Neural cell (in vitro differentiated cells): ENCODE measurements at regions not wholly inside any gene's neighbourhood (a gene's known extent, or its start where the extent isn't known, plus 50 kb on each side); places are given as distances from the start of the nearest gene placed in this dataset.

Experiments
- H2AFZ ChIP-seq: fragments of 200-600, 300-800 bp; sonication (generic), shearing (Covaris generic); 2 replicates; pipeline ENCODE4 v1.6.0; 2014; ENCODE audit warnings: low read depth, mild to moderate bottlenecking, antibody characterized with exemption, low read length, moderate library complexity
- H3F3A ChIP-seq: fragments of 200-600 bp; shearing (Covaris generic); 2 replicates; pipeline ENCODE4 v1.6.1; 2016; ENCODE audit warnings: mild to moderate bottlenecking, moderate library complexity, mixed read lengths, antibody characterized with exemption, low read length; ENCODE audit not compliant: insufficient read depth, poor library complexity, severe bottlenecking
- H3K27ac ChIP-seq: fragments of 200-600, 300-800 bp; sonication (generic), shearing (Covaris generic); 2 replicates; pipeline ENCODE4 v1.5.1; 2014; ENCODE audit warnings: mild to moderate bottlenecking, low read length, moderate library complexity
- H3K27me3 ChIP-seq: fragments of 300-800, 200-600 bp; sonication (generic), shearing (Covaris generic); 2 replicates; pipeline ENCODE4 v1.6.0; 2014; ENCODE audit warnings: mild to moderate bottlenecking, low read depth, low read length, moderate library complexity; ENCODE audit not compliant: insufficient read depth
- H3K36me3 ChIP-seq: fragments of 300-800, 200-600 bp; sonication (generic), shearing (Covaris generic); 2 replicates; pipeline ENCODE4 v1.5.1; 2014; ENCODE audit warnings: mild to moderate bottlenecking, antibody characterized with exemption, low read length, moderate library complexity; ENCODE audit not compliant: insufficient read depth
- H3K4me2 ChIP-seq: fragments of 300-800, 200-600 bp; sonication (generic), shearing (Covaris generic); 2 replicates; pipeline ENCODE4 v1.6.0; 2014; ENCODE audit warnings: mild to moderate bottlenecking, low read length
- H3K4me3 ChIP-seq: fragments of 300-800, 200-600 bp; sonication (generic), shearing (Covaris generic); 2 replicates; pipeline ENCODE4 v1.5.1; 2014; ENCODE audit warnings: mild to moderate bottlenecking, low read length, moderate library complexity
- H3K79me2 ChIP-seq: fragments of 200-600 bp; shearing (Covaris generic); replicated peaks from 2 replicates; pipeline ENCODE4 v1.6.0; 2014; ENCODE audit warnings: mild to moderate bottlenecking, low read length, moderate library complexity; ENCODE audit not compliant: insufficient read depth
- H3K9ac ChIP-seq: fragments of 300-800, 200-600 bp; sonication (generic), shearing (Covaris generic); 2 replicates; pipeline ENCODE4 v1.6.1; 2016; ENCODE audit warnings: mild to moderate bottlenecking, low read length, mixed read lengths
- H3K9me2 ChIP-seq: fragments of 200-600 bp; shearing (Covaris generic); 2 replicates; pipeline ENCODE4 v1.6.1; 2016; ENCODE audit warnings: mild to moderate bottlenecking, low read length, mixed read lengths; ENCODE audit not compliant: insufficient read depth
- H3K9me3 ChIP-seq: fragments of 200-600, 300-800 bp; sonication (generic), shearing (Covaris generic); 2 replicates; pipeline ENCODE4 v1.6.1; 2016; ENCODE audit warnings: mild to moderate bottlenecking, mixed run types, low read length, moderate library complexity, mixed read lengths
- H4K20me1 ChIP-seq: fragments of 200-600 bp; shearing (Covaris generic); 2 replicates; pipeline ENCODE4 v1.6.1; 2016; ENCODE audit warnings: mild to moderate bottlenecking, mixed run types; ENCODE audit not compliant: insufficient read depth
- EP300 ChIP-seq: fragments of 450-650 bp; conservative IDR thresholded peaks from 2 replicates; pipeline ENCODE4 v1.6.1; 2014; ENCODE audit warnings: antibody characterized with exemption, mild to moderate bottlenecking, moderate library complexity; ENCODE audit not compliant: poor library complexity, severe bottlenecking
- EZH2 ChIP-seq: fragments of 200-600, 300-800 bp; shearing (Covaris generic), sonication (generic); IDR thresholded peaks from 2 replicates; pipeline ENCODE4 v1.6.1; 2014; ENCODE audit warnings: antibody characterized with exemption, low read length, borderline replicate concordance, mild to moderate bottlenecking; ENCODE audit not compliant: insufficient read depth, poor library complexity, severe bottlenecking
- MXI1 ChIP-seq: fragments of 450-650 bp; conservative IDR thresholded peaks from 2 replicates; pipeline ENCODE4 v1.6.1; 2014; ENCODE audit warnings: antibody characterized with exemption, mild to moderate bottlenecking; ENCODE audit not compliant: poor library complexity, severe bottlenecking
- POLR2AphosphoS5 ChIP-seq: IDR thresholded peaks from 2 replicates; pipeline ENCODE4 v1.6.1; 2012
- RAD21 ChIP-seq: fragments of 450-650 bp; conservative IDR thresholded peaks from 2 replicates; pipeline ENCODE4 v1.6.1; 2014; ENCODE audit warnings: antibody characterized with exemption, mild to moderate bottlenecking, moderate library complexity
- SMC3 ChIP-seq: fragments of 450-650 bp; conservative IDR thresholded peaks from 2 replicates; pipeline ENCODE4 v1.6.1; 2014; ENCODE audit warnings: antibody characterized with exemption, mild to moderate bottlenecking, moderate library complexity; ENCODE audit not compliant: poor library complexity
- TAF1 ChIP-seq: IDR thresholded peaks from 2 replicates; pipeline ENCODE4 v1.6.1; 2012; ENCODE audit warnings: low read depth
- TF ChIP-seq, protein P1 (sequence below): fragments of 450-650 bp; IDR thresholded peaks from 2 replicates; pipeline ENCODE4 v1.5.1; 2014; ENCODE audit warnings: antibody characterized with exemption, mild to moderate bottlenecking, moderate library complexity; ENCODE audit not compliant: poor library complexity, severe bottlenecking
- TF ChIP-seq, protein P2 (sequence below): IDR thresholded peaks from 2 replicates; pipeline ENCODE4 v1.6.1; 2012; ENCODE audit warnings: borderline replicate concordance

DNA sequence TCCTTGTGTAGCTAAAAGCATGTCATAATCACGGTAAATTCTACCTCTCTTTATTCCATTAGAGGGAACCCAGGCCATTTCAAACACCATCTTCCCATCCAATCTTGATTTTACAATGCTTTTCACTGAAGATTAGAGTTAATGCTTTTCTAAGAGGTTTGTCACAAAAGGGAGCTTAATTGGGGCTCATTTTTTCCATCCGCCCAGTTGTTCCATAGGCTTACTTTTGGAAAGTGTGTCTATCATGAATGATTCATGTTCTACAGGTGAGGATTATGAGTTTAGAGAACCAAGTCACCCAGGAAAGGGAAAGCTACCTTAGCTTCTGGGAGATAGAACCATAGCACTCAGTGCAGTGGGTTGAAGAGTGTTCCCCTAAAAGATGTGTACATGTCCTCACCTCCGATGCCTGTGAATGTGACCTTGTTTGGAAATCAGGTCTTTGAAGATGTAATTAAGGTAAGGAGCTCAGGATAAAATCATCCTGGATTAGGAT lies 286.9 kb upstream of the RUNX1 start:
- H4K20me1 ChIP-seq = no peaks in the 10 kb centered on the region
- no peaks in the 10 kb centered on the region for H3F3A ChIP-seq
- H3K36me3 ChIP-seq = no peaks in the 10 kb centered on the region
- TF ChIP-seq, protein P1, sequence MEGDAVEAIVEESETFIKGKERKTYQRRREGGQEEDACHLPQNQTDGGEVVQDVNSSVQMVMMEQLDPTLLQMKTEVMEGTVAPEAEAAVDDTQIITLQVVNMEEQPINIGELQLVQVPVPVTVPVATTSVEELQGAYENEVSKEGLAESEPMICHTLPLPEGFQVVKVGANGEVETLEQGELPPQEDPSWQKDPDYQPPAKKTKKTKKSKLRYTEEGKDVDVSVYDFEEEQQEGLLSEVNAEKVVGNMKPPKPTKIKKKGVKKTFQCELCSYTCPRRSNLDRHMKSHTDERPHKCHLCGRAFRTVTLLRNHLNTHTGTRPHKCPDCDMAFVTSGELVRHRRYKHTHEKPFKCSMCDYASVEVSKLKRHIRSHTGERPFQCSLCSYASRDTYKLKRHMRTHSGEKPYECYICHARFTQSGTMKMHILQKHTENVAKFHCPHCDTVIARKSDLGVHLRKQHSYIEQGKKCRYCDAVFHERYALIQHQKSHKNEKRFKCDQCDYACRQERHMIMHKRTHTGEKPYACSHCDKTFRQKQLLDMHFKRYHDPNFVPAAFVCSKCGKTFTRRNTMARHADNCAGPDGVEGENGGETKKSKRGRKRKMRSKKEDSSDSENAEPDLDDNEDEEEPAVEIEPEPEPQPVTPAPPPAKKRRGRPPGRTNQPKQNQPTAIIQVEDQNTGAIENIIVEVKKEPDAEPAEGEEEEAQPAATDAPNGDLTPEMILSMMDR = no peak
- TF ChIP-seq POLR2AphosphoS5 (no peak), EP300 (no peak), EZH2 (no peak)
- no peak overlapping the region for H3K27ac ChIP-seq
- H2AFZ ChIP-seq = no peak overlapping the region
- H3K9me3 ChIP-seq = no peaks in the 10 kb centered on the region
- H3K4me3 ChIP-seq = no peak overlapping the region
- H3K4me2 ChIP-seq = no peak overlapping the region
- no peaks in the 10 kb centered on the region for H3K27me3 ChIP-seq
- no peaks in the 10 kb centered on the region for H3K79me2 ChIP-seq
- no peaks in the 10 kb centered on the region for H3K9me2 ChIP-seq
- no peak overlapping the region for H3K9ac ChIP-seq

DNA sequence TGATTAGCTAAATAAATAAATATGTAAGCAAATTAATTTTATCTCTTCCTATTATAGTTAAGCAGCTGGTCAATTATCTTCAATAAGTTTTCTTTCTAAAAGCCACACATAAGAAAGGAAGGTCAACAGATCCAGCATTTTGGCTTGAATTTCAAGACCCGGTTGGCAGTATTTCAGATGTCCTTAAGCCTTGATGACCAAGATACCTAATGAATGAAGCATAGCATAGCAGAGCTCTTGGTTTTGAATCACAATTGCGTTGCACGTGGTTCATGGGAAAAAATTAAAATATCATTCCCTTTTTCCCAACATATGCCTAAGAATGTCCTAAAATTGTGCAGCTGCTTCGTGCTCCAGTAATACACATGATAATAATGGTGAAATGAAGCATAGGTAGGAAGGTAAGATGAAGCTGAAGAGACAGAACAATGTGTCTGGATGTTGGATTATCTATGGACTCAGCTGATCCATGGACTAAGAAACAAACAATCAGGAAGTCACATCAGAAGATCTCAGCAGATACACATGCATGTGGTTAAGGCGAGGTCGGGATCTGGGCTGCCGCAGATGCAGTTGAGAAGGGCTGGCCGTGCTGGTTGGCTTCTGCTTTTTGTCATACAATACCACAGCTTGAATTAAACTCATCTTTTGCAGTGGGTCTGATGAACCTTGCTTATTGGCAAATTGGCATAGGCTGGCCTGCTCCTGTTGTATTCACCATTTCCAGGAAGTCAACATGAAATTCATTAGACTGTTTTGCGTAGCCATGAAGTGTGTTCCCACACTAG lies 284.9 kb upstream of the RUNX1 start:
- Histone ChIP-seq H3K9me2 (no peaks in the 10 kb centered on the region), H3K27ac (no peak overlapping the region), H3K9ac (no peak overlapping the region), H3K27me3 (no peaks in the 10 kb centered on the region), H3K36me3 (no peaks in the 10 kb centered on the region), H3K4me2 (no peak overlapping the region), H2AFZ (no peak overlapping the region), H3F3A (no peaks in the 10 kb centered on the region), H3K9me3 (no peaks in the 10 kb centered on the region), H3K4me3 (no peak overlapping the region), H3K79me2 (no peaks in the 10 kb centered on the region), H4K20me1 (no peaks in the 10 kb centered on the region)
- TF ChIP-seq, protein P1 = no peak
- TF ChIP-seq RAD21 (no peak), EZH2 (no peak), POLR2AphosphoS5 (no peak), SMC3 (no peak), EP300 (no peak), TAF1 (no peak), MXI1 (no peak)
- TF ChIP-seq, protein P2, sequence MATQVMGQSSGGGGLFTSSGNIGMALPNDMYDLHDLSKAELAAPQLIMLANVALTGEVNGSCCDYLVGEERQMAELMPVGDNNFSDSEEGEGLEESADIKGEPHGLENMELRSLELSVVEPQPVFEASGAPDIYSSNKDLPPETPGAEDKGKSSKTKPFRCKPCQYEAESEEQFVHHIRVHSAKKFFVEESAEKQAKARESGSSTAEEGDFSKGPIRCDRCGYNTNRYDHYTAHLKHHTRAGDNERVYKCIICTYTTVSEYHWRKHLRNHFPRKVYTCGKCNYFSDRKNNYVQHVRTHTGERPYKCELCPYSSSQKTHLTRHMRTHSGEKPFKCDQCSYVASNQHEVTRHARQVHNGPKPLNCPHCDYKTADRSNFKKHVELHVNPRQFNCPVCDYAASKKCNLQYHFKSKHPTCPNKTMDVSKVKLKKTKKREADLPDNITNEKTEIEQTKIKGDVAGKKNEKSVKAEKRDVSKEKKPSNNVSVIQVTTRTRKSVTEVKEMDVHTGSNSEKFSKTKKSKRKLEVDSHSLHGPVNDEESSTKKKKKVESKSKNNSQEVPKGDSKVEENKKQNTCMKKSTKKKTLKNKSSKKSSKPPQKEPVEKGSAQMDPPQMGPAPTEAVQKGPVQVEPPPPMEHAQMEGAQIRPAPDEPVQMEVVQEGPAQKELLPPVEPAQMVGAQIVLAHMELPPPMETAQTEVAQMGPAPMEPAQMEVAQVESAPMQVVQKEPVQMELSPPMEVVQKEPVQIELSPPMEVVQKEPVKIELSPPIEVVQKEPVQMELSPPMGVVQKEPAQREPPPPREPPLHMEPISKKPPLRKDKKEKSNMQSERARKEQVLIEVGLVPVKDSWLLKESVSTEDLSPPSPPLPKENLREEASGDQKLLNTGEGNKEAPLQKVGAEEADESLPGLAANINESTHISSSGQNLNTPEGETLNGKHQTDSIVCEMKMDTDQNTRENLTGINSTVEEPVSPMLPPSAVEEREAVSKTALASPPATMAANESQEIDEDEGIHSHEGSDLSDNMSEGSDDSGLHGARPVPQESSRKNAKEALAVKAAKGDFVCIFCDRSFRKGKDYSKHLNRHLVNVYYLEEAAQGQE = no peak
